ENCODE measurements at regions not wholly inside any gene's neighbourhood (a gene's known extent, or its start where the extent isn't known, plus 50 kb on each side); places are given as distances from the start of the nearest gene placed in this dataset.

DNA sequence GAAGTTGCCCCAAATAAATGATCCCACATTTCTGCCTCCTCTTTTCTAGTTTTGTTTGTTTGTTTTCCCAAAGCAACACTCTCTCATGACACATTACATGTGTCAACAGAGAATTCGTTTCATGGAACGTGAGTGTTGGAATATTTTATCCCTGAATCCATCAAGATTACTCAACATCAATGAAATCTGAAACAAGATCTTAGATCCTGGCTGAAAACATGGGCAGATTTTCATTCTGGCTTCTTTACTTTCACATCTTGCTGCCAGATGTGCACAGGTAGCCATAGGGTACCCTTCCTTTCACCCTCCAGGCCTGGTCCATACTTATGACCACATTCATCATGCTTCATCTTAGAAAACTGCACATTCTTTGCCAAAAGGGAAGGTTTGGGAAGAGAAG lies 347.0 kb downstream of the DOK5 start:
- no peak overlapping the region for H3K27ac ChIP-seq
- no peak overlapping the region for H3K4me3 ChIP-seq
- DNase-seq (no peak), ATAC-seq (no peak)
- 54 to 71% (median 68%) methylated on average over 2 of the region's 2 CpGs for WGBS, 4 donors
- H3K27me3 ChIP-seq, result no peaks in the 10 kb centered on the region
- no peaks in the 10 kb centered on the region for H3K9me3 ChIP-seq
- TF ChIP-seq POLR2A (IDR thresholded peaks at IDR 0.05), result no peak
- TF ChIP-seq, protein P1, sequence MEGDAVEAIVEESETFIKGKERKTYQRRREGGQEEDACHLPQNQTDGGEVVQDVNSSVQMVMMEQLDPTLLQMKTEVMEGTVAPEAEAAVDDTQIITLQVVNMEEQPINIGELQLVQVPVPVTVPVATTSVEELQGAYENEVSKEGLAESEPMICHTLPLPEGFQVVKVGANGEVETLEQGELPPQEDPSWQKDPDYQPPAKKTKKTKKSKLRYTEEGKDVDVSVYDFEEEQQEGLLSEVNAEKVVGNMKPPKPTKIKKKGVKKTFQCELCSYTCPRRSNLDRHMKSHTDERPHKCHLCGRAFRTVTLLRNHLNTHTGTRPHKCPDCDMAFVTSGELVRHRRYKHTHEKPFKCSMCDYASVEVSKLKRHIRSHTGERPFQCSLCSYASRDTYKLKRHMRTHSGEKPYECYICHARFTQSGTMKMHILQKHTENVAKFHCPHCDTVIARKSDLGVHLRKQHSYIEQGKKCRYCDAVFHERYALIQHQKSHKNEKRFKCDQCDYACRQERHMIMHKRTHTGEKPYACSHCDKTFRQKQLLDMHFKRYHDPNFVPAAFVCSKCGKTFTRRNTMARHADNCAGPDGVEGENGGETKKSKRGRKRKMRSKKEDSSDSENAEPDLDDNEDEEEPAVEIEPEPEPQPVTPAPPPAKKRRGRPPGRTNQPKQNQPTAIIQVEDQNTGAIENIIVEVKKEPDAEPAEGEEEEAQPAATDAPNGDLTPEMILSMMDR (IDR thresholded peaks at IDR 0.05), result no peak
- H3K36me3 ChIP-seq, result no peaks in the 10 kb centered on the region
- no peaks in the 10 kb centered on the region for H3K4me1 ChIP-seq
- intact Hi-C loops (cut with DNase I), result no loop called here

DNA sequence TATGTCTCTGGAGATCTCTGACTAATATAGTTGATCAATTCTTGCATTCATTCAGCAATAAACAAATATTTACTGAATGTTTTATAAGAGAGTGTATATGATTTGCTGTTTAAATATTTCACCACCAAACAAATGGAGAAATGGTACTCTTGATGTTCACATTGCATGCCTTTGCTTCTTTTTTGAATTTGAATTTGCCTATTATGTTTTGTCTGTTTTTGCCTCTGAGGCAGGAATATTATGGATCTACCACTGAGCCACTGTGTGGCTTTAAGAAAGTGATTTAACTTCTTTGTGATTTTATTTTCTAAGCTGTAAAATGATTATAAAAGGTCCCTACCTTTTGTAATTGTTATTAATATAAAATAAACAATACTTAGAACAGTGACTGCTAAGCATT lies 345.0 kb downstream of the DOK5 start:
- Histone ChIP-seq H3K27me3 (no peaks in the 10 kb centered on the region), H3K27ac (no peak overlapping the region), H3K4me1 (no peaks in the 10 kb centered on the region), H3K9me3 (no peaks in the 10 kb centered on the region), H3K36me3 (no peaks in the 10 kb centered on the region), H3K4me3 (no peak overlapping the region)
- DNase-seq, result no peak
- ATAC-seq, result no peak
- TF ChIP-seq, protein P1 (IDR thresholded peaks at IDR 0.05), result no peak
- no peak for TF ChIP-seq POLR2A (IDR thresholded peaks at IDR 0.05)
- intact Hi-C loops (cut with DNase I), result no loop called here

DNA sequence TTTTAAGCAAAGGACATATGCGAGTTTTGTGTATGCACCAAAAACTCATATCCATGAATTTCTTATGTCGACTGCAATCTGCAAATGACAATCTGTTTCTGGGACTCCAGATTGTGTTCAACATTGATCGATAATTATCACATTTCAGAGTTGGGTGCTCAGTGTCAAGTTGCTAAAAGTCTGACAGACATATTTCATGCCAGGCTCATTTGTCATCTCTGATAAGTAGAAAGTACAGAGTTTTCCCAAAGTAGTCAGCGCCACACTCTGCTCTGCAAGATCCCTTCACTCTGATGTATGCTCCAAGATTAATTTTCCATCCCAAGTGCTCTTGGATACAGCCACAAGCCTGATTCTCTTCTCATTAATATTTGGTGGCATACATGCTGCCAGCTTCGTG lies 331.1 kb downstream of the DOK5 start:
- TF ChIP-seq, protein P1 (IDR thresholded peaks at IDR 0.05), result no peak
- no peak for TF ChIP-seq POLR2A (IDR thresholded peaks at IDR 0.05)
- no peak for ATAC-seq
- Histone ChIP-seq H3K27ac (no peak overlapping the region), H3K36me3 (no peaks in the 10 kb centered on the region), H3K4me1 (no peaks in the 10 kb centered on the region), H3K4me3 (no peak overlapping the region), H3K9me3 (no peaks in the 10 kb centered on the region), H3K27me3 (no peaks in the 10 kb centered on the region)
- WGBS, 4 donors, result 69 to 73% (median 71%) methylated on average over 5 of the region's 5 CpGs
- intact Hi-C loops (cut with DNase I), result no loop called here
- no peak for DNase-seq

DNA sequence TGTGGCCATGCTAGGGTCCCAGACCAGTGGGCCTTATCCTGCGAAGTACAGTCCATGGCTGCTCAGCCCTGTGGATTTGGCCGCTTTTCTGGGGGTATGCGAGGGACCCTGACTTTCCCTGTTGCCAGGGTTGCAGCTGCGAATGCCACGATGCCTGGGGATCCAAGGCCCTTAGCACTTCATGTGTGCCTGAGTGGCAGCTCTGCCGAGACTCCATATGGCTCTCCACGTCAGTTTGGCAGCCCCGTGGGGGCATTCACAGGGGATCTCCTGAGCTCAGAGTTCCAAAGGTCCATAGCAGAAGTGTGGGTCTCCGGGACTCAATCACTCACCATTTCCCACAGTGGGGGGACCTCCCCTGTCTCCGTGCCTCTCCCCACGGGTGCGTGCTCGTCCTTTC lies 319.5 kb downstream of the DOK5 start:
- no peak overlapping the region for H3K4me3 ChIP-seq
- peaks cover 0 to 12% (median 0%) of the 10 kb centered on the region in 12 donors for H3K9me3 ChIP-seq
- WGBS, 4 donors, result 85 to 88% (median 88%) methylated on average over 11 to 13 of the region's 13 CpGs
- TF ChIP-seq, protein P1 (IDR thresholded peaks at IDR 0.05), result no peak
- no peak for TF ChIP-seq POLR2A (IDR thresholded peaks at IDR 0.05)
- intact Hi-C loops (cut with DNase I), result no loop called here
- H3K27ac ChIP-seq, result no peak overlapping the region
- DNase-seq (no peak), ATAC-seq (no peak)
- H3K36me3 ChIP-seq, result no peaks in the 10 kb centered on the region
- no peaks in the 10 kb centered on the region for H3K4me1 ChIP-seq
- H3K27me3 ChIP-seq, result no peaks in the 10 kb centered on the region
